ENCODE measurements at regions not wholly inside any gene's neighbourhood (a gene's known extent, or its start where the extent isn't known, plus 50 kb on each side); places are given as distances from the start of the nearest gene placed in this dataset.
A peak's percentile ranks its signal among the peaks of the same experiment; 100 is the strongest.
"Not testable (repeated sequence)": the region's sequence is repeated elsewhere in the genome, so short reads cannot be mapped to it uniquely, and the experiment has no call there.

GRCh38 chr5:86228147-86228546 is 389.6 kb upstream of the COX7C start:
- H3K27ac ChIP-seq (ENCODE audit: low read length): no peak overlapping the region
- TF ChIP-seq, protein P1, sequence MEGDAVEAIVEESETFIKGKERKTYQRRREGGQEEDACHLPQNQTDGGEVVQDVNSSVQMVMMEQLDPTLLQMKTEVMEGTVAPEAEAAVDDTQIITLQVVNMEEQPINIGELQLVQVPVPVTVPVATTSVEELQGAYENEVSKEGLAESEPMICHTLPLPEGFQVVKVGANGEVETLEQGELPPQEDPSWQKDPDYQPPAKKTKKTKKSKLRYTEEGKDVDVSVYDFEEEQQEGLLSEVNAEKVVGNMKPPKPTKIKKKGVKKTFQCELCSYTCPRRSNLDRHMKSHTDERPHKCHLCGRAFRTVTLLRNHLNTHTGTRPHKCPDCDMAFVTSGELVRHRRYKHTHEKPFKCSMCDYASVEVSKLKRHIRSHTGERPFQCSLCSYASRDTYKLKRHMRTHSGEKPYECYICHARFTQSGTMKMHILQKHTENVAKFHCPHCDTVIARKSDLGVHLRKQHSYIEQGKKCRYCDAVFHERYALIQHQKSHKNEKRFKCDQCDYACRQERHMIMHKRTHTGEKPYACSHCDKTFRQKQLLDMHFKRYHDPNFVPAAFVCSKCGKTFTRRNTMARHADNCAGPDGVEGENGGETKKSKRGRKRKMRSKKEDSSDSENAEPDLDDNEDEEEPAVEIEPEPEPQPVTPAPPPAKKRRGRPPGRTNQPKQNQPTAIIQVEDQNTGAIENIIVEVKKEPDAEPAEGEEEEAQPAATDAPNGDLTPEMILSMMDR (IDR thresholded peaks at IDR 0.05): no peak
- Mint-ChIP-seq H3K4me3 (no peak overlapping the region), H3K27me3 (ENCODE audit: low read depth in 2 of 2) (no peaks in the 10 kb centered on the region), H3K36me3 (no peaks in the 10 kb centered on the region), H3K9me3 (peaks cover 7% of the 10 kb centered on the region in 2 donors), H3K27ac (no peak overlapping the region), H3K4me1 (no peaks in the 10 kb centered on the region)
- H3K27me3 ChIP-seq (ENCODE audit: control insufficient read depth, insufficient read depth, low read length): no peaks in the 10 kb centered on the region
- H3K4me1 ChIP-seq (ENCODE audit: control insufficient read depth, insufficient read depth, low read length): no peaks in the 10 kb centered on the region
- no peak for ATAC-seq
- H3K9me3 ChIP-seq (ENCODE audit: control insufficient read depth, insufficient read depth, low read length): peaks cover 3% of the 10 kb centered on the region
- intact Hi-C loops (cut with micrococcal nuclease): no loop called here
- H3K36me3 ChIP-seq (ENCODE audit: control insufficient read depth, insufficient read depth, low read length): no peaks in the 10 kb centered on the region
- H3K4me3 ChIP-seq (ENCODE audit: low read length): no peak overlapping the region
- no peak for DNase-seq

GRCh38 chr5:86232246-86232645 is 385.5 kb upstream of the COX7C start:
- Histone ChIP-seq H3K27me3 (ENCODE audit: control insufficient read depth, insufficient read depth, low read length) (no peaks in the 10 kb centered on the region), H3K27ac (ENCODE audit: low read length) (no peak overlapping the region), H3K36me3 (ENCODE audit: control insufficient read depth, insufficient read depth, low read length) (no peaks in the 10 kb centered on the region), H3K9me3 (ENCODE audit: control insufficient read depth, insufficient read depth, low read length) (no peaks in the 10 kb centered on the region), H3K4me1 (ENCODE audit: control insufficient read depth, insufficient read depth, low read length) (no peaks in the 10 kb centered on the region), H3K4me3 (ENCODE audit: low read length) (no peak overlapping the region)
- Mint-ChIP-seq H3K4me3 (no peak overlapping the region), H3K36me3 (no peaks in the 10 kb centered on the region), H3K9me3 (peaks cover 0 to 7% of the 10 kb centered on the region in 2 donors), H3K4me1 (no peaks in the 10 kb centered on the region), H3K27me3 (ENCODE audit: low read depth in 2 of 2) (no peaks in the 10 kb centered on the region), H3K27ac (no peak overlapping the region)
- WGBS (ENCODE audit: insufficient coverage): 97% methylated on average over 11 of the region's 11 CpGs
- DNase-seq (no peak), ATAC-seq (no peak)
- TF ChIP-seq, protein P1 (IDR thresholded peaks at IDR 0.05): no peak
- intact Hi-C loops (cut with micrococcal nuclease): no loop called here

DNA sequence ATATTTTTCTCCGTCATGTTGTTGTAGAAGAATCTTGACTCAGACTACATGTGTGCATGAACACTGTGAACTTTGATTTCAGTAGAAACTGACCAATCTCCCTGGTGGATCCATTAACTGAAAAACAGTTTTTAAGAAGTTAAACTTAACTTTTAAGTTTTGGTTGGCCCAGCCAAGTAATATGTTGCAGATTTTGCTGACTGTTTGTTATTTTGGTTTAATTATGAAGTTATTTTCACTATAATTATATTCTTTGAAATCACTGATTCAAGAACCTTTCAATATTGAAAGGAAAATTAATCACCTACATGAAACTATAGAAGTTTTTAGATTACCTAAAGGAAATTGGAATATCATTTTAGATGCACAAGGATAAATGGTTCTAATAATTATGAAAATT is 373.6 kb upstream of the COX7C start:
- no peaks in the 10 kb centered on the region for H3K4me1 ChIP-seq (ENCODE audit: control insufficient read depth, insufficient read depth, low read length)
- Mint-ChIP-seq H3K27me3 (ENCODE audit: low read depth in 2 of 2) (no peaks in the 10 kb centered on the region), H3K4me1 (no peaks in the 10 kb centered on the region), H3K27ac (no peak overlapping the region), H3K9me3 (peaks cover 7% of the 10 kb centered on the region in 2 donors), H3K36me3 (no peaks in the 10 kb centered on the region), H3K4me3 (no peak overlapping the region)
- no peak overlapping the region for H3K4me3 ChIP-seq (ENCODE audit: low read length)
- no CpG with 5 or more reads among the region's 1 CpG for WGBS (ENCODE audit: insufficient coverage)
- no peaks in the 10 kb centered on the region for H3K27me3 ChIP-seq (ENCODE audit: control insufficient read depth, insufficient read depth, low read length)
- no peak for ATAC-seq
- TF ChIP-seq, protein P1 (IDR thresholded peaks at IDR 0.05): no peak
- H3K9me3 ChIP-seq (ENCODE audit: control insufficient read depth, insufficient read depth, low read length): no peaks in the 10 kb centered on the region
- intact Hi-C loops (cut with micrococcal nuclease): no loop called here
- DNase-seq: no peak
- no peak overlapping the region for H3K27ac ChIP-seq (ENCODE audit: low read length)
- no peaks in the 10 kb centered on the region for H3K36me3 ChIP-seq (ENCODE audit: control insufficient read depth, insufficient read depth, low read length)

DNA sequence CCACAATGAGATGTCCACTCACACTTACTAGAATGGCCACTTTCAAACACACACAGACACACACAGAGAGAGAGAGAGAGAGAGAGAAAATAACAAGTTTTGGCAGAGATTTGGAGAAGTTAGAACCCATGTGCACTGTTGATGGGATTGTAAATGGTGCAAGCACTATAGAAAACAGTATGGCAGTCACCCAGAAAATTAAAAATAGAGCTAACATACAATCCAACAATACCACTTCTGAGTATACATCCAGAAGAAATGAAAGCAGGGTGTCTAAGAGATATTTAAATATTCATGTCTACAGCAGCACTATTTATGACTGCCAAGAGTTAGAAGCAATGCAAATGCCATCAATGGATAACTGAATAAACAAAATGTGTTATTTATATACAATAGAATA is 359.9 kb upstream of the COX7C start:
- no peaks in the 10 kb centered on the region for H3K36me3 ChIP-seq (ENCODE audit: control insufficient read depth, insufficient read depth, low read length)
- Mint-ChIP-seq H3K4me1 (no peaks in the 10 kb centered on the region), H3K27ac (no peak overlapping the region), H3K4me3 (no peak overlapping the region), H3K9me3 (peaks cover 6 to 11% of the 10 kb centered on the region in 2 donors), H3K36me3 (no peaks in the 10 kb centered on the region), H3K27me3 (ENCODE audit: low read depth in 2 of 2) (no peaks in the 10 kb centered on the region)
- H3K4me1 ChIP-seq (ENCODE audit: control insufficient read depth, insufficient read depth, low read length): no peaks in the 10 kb centered on the region
- H3K4me3 ChIP-seq (ENCODE audit: low read length): no peak overlapping the region
- ATAC-seq (no peak), DNase-seq (no peak)
- TF ChIP-seq, protein P1 (IDR thresholded peaks at IDR 0.05): no peak
- no peaks in the 10 kb centered on the region for H3K27me3 ChIP-seq (ENCODE audit: control insufficient read depth, insufficient read depth, low read length)
- no peak overlapping the region for H3K27ac ChIP-seq (ENCODE audit: low read length)
- intact Hi-C loops (cut with micrococcal nuclease): no loop called here
- no peaks in the 10 kb centered on the region for H3K9me3 ChIP-seq (ENCODE audit: control insufficient read depth, insufficient read depth, low read length)

DNA sequence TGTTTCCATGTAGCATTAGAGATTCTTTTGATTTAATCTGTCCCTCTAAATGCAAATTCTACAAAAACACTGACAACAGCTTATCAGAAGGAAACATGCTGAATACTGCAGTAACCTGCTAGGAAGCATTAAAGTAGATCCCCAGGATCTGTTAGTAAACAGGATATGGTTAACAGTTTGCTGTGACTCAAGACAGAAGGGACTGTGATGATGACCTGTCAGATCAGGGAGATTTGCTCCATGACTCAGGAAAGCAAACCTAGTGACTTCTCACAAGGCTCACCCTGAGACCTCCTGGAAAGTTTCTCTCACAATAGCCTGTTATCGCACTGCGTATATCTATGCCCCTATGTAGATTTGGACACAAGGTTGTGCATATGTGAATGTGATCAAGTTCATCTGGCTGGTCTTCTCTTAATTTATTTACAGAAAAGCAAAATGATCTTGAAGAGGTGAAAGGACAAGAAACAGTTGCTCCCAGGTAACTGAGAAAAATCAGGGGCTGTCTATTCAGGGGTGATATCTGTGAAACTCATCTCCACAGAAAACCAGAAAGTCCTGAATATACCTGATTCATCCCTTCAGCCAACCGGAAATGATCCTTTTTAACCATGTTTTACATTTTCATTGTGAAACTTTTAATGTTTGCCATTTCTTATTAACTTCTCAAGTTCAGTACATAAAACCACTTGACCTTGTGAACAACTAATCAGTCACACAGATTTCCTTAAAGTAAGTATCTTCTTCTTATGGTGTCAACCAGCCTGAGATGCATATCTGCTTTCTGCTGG is 333.1 kb upstream of the COX7C start:
- H3K27ac Mint-ChIP-seq; H3K4me3 ChIP-seq (ENCODE audit: low read length); H3K4me3 Mint-ChIP-seq; H3K36me3 Mint-ChIP-seq; H3K9me3 ChIP-seq (ENCODE audit: control insufficient read depth, insufficient read depth, low read length); H3K27ac ChIP-seq (ENCODE audit: low read length); H3K4me1 ChIP-seq (ENCODE audit: control insufficient read depth, insufficient read depth, low read length); H3K9me3 Mint-ChIP-seq; intact Hi-C loops (cut with micrococcal nuclease); H3K4me1 Mint-ChIP-seq; H3K27me3 Mint-ChIP-seq (ENCODE audit: low read depth in 2 of 2); DNase-seq; H3K27me3 ChIP-seq (ENCODE audit: control insufficient read depth, insufficient read depth, low read length); H3K36me3 ChIP-seq (ENCODE audit: control insufficient read depth, insufficient read depth, low read length): not testable (repeated sequence)
- ATAC-seq: peak in 1 of 3 donors; percentile 54
- WGBS (ENCODE audit: insufficient coverage): 70% methylated on average over 1 of the region's 3 CpGs

Measured in natural killer cell (primary cell).